ENCODE measurements at regions not wholly inside any gene's neighbourhood (a gene's known extent, or its start where the extent isn't known, plus 50 kb on each side); places are given as distances from the start of the nearest gene placed in this dataset.
"Not testable (repeated sequence)": the region's sequence is repeated elsewhere in the genome, so short reads cannot be mapped to it uniquely, and the experiment has no call there.

DNA sequence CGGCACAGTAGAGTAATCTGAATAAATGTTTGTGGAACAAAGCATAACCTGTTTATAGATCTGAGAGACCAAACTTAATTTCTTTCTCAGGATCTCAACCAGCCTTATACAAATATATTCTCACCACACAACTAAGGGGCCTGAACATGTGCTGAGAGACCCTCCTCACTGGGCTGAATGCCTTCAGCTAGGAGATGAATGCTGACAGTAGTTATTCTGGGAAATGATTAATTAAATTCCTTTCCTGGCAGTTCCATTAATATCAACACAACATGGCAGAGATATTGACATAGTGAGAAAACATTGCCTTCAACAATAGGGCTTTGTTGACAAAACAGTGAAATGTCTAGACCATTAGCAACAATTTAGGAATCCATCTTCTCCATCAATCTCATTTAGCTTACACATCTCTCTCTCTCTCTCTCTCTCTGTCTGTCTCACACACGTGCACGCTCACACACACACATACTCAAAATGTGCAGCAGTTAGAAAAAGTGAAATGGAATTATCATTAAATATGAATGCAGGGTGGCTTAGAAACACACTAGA lies 780.8 kb upstream of the CDH8 start:
- H4K20me1 ChIP-seq (ENCODE audit: insufficient read depth, poor library complexity, severe bottlenecking), result no peaks in the 10 kb centered on the region
- TF ChIP-seq, protein P1, sequence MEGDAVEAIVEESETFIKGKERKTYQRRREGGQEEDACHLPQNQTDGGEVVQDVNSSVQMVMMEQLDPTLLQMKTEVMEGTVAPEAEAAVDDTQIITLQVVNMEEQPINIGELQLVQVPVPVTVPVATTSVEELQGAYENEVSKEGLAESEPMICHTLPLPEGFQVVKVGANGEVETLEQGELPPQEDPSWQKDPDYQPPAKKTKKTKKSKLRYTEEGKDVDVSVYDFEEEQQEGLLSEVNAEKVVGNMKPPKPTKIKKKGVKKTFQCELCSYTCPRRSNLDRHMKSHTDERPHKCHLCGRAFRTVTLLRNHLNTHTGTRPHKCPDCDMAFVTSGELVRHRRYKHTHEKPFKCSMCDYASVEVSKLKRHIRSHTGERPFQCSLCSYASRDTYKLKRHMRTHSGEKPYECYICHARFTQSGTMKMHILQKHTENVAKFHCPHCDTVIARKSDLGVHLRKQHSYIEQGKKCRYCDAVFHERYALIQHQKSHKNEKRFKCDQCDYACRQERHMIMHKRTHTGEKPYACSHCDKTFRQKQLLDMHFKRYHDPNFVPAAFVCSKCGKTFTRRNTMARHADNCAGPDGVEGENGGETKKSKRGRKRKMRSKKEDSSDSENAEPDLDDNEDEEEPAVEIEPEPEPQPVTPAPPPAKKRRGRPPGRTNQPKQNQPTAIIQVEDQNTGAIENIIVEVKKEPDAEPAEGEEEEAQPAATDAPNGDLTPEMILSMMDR (IDR thresholded peaks at IDR 0.05; ENCODE audit: poor library complexity), result no peak
- no peak for DNase-seq (ENCODE audit: low spot score)
- no peak overlapping the region for H3K4me3 ChIP-seq
- no peak overlapping the region for H3K27ac ChIP-seq
- no peak overlapping the region for H2AFZ ChIP-seq
- H3K4me1 ChIP-seq (ENCODE audit: insufficient read depth), result no peaks in the 10 kb centered on the region
- no peaks in the 10 kb centered on the region for H3K79me2 ChIP-seq
- H3K9me2 ChIP-seq (replicated peaks; ENCODE audit: insufficient read depth), result no peaks in the 10 kb centered on the region
- WGBS (ENCODE audit: low lambda C conversion rate, missing lambda C conversion rate), result 92% methylated on average over 3 of the region's 3 CpGs
- H3K27me3 ChIP-seq, result no peaks in the 10 kb centered on the region
- H3K9me3 ChIP-seq (ENCODE audit: low read depth), result no peaks in the 10 kb centered on the region
- H3K4me2 ChIP-seq, result no peak overlapping the region
- H3K36me3 ChIP-seq (replicated peaks; ENCODE audit: insufficient read depth, low read depth), result no peaks in the 10 kb centered on the region

DNA sequence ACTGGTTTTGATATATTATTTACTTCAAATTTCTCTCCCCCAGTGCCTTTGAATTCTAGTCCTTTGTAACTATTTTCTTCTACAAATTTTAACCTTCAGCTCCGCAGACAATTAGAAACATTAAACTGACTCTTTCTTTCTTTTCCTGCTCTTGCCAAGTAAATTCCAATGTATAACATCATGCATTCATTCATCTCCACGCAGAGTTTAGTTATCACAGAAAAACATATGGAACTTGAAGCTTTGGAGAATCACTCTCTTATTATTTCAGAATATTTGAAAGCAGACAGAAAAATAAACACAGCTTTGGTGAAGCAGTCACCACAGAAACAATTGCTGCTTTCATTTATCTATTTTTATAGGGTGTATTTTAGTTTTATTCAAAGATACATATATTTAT lies 778.7 kb upstream of the CDH8 start:
- no peak overlapping the region for H2AFZ ChIP-seq
- H3K79me2 ChIP-seq, result no peaks in the 10 kb centered on the region
- H3K27me3 ChIP-seq, result no peaks in the 10 kb centered on the region
- 81% methylated on average over 2 of the region's 2 CpGs for WGBS (ENCODE audit: low lambda C conversion rate, missing lambda C conversion rate)
- no peak for DNase-seq (ENCODE audit: low spot score)
- H3K27ac ChIP-seq, result no peak overlapping the region
- TF ChIP-seq, protein P1 (IDR thresholded peaks at IDR 0.05; ENCODE audit: poor library complexity), result no peak
- TF ChIP-seq EZH2 (IDR thresholded peaks at IDR 0.05; ENCODE audit: borderline replicate concordance) (no peak), EZH2phosphoT487 (IDR thresholded peaks at IDR 0.05; ENCODE audit: low read depth, severe bottlenecking, unreplicated experiment) (no peak)
- no peak overlapping the region for H3K4me3 ChIP-seq
- no peaks in the 10 kb centered on the region for H3K9me3 ChIP-seq (ENCODE audit: low read depth)
- H3K9me2 ChIP-seq (replicated peaks; ENCODE audit: insufficient read depth), result no peaks in the 10 kb centered on the region
- H3K4me1 ChIP-seq (ENCODE audit: insufficient read depth), result no peaks in the 10 kb centered on the region
- no peaks in the 10 kb centered on the region for H4K20me1 ChIP-seq (ENCODE audit: insufficient read depth, poor library complexity, severe bottlenecking)
- H3K36me3 ChIP-seq (replicated peaks; ENCODE audit: insufficient read depth, low read depth), result no peaks in the 10 kb centered on the region
- H3K4me2 ChIP-seq, result no peak overlapping the region

DNA sequence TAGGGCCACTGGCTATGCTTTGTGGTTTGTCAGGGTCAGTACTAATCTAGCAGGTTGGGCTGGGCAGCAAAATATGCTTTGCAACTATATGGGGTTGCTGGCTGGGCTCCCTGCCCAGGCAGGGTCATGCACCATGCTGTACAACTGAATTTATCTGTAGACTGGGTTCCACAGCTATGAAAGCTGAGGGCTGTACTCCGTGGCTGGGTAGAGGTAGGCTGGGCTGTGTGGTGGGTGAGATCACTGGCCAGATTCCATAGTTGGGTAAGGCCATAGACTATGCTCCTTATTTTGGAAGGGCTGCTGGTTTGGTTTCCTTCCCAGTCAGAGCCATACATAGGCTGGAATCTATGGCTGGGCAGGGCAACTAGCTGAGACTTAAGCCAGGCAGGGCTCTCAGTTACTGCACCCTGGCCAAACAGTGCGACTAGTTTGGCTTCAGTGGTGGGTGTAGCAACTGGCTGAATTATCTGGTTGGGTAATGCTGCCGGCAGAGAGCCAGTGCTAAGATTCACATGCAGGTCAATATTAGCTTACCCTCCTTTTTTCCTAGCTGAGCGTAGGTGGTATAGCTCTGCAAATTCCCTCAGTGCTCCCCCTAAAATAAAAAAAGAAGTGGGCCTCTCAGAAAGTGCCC lies 769.1 kb upstream of the CDH8 start:
- no peaks in the 10 kb centered on the region for H3K4me1 ChIP-seq (ENCODE audit: insufficient read depth)
- H3K79me2 ChIP-seq, result no peaks in the 10 kb centered on the region
- 90% methylated on average over 4 of the region's 4 CpGs for WGBS (ENCODE audit: low lambda C conversion rate, missing lambda C conversion rate)
- DNase-seq (ENCODE audit: low spot score), result no peak
- H3K27ac ChIP-seq, result no peak overlapping the region
- H4K20me1 ChIP-seq (ENCODE audit: insufficient read depth, poor library complexity, severe bottlenecking), result no peaks in the 10 kb centered on the region
- TF ChIP-seq, protein P1 (IDR thresholded peaks at IDR 0.05; ENCODE audit: poor library complexity), result no peak
- TF ChIP-seq EZH2 (IDR thresholded peaks at IDR 0.05; ENCODE audit: borderline replicate concordance), result no peak
- TF ChIP-seq EZH2phosphoT487 (IDR thresholded peaks at IDR 0.05; ENCODE audit: low read depth, severe bottlenecking, unreplicated experiment), result no peak
- no peaks in the 10 kb centered on the region for H3K36me3 ChIP-seq (replicated peaks; ENCODE audit: insufficient read depth, low read depth)
- H3K4me2 ChIP-seq, result no peak overlapping the region
- no peak overlapping the region for H2AFZ ChIP-seq
- no peaks in the 10 kb centered on the region for H3K27me3 ChIP-seq
- H3K9me2 ChIP-seq (replicated peaks; ENCODE audit: insufficient read depth), result no peaks in the 10 kb centered on the region
- H3K4me3 ChIP-seq, result no peak overlapping the region
- H3K9me3 ChIP-seq (ENCODE audit: low read depth), result no peaks in the 10 kb centered on the region

DNA sequence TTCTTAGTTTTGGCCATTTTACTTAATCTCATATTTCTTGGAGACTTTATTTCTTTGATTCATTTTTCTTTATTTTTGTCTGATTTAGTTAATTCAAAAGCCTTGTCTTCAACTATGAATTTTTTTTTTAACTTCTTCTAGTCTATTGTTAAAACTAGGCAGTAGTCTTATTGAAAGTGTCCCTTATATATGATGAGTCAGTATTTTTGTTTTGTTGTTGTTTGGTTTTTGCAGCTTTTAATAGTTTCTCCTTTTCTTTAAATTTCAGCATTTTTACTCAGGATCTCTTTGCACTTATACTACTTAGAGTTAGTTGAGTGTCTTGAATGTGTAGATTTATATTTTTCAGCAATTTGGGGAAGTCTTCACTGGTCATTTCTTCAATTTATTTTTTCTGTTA lies 758.5 kb upstream of the CDH8 start:
- H4K20me1 ChIP-seq (ENCODE audit: insufficient read depth, poor library complexity, severe bottlenecking), result no peaks in the 10 kb centered on the region
- DNase-seq (ENCODE audit: low spot score), result no peak
- no peaks in the 10 kb centered on the region for H3K36me3 ChIP-seq (replicated peaks; ENCODE audit: insufficient read depth, low read depth)
- H3K9me3 ChIP-seq (ENCODE audit: low read depth), result no peaks in the 10 kb centered on the region
- no peaks in the 10 kb centered on the region for H3K9me2 ChIP-seq (replicated peaks; ENCODE audit: insufficient read depth)
- H3K79me2 ChIP-seq, result no peaks in the 10 kb centered on the region
- no peak overlapping the region for H3K4me3 ChIP-seq
- H2AFZ ChIP-seq, result no peak overlapping the region
- H3K4me2 ChIP-seq, result no peak overlapping the region
- H3K27me3 ChIP-seq, result no peaks in the 10 kb centered on the region
- no peak overlapping the region for H3K27ac ChIP-seq
- no peak for TF ChIP-seq EZH2 (IDR thresholded peaks at IDR 0.05; ENCODE audit: borderline replicate concordance)
- TF ChIP-seq EZH2phosphoT487 (IDR thresholded peaks at IDR 0.05; ENCODE audit: low read depth, severe bottlenecking, unreplicated experiment), result no peak
- TF ChIP-seq, protein P1 (IDR thresholded peaks at IDR 0.05; ENCODE audit: poor library complexity), result no peak
- no peaks in the 10 kb centered on the region for H3K4me1 ChIP-seq (ENCODE audit: insufficient read depth)

DNA sequence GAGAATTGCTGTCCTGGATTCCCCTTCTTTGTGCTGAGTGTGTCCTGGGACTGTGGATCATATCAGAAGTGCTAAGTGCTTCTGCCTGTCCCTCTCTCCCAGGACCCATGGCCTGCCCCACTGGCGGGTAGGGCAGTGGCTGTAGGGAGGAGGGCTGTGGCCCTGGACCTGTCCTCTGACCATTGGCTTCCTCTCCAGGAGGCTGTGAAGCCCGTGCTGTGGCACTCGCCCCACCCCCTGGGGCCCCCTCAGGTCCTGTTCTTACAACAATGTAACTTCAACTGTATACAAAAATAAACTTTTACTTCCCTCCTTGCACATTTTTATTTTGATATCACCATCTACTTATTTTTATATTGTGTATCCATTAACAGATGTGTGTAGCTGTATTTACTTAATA lies 743.8 kb upstream of the CDH8 start:
- H3K79me2 ChIP-seq, H2AFZ ChIP-seq: not testable (repeated sequence)

More for the DNA sequence above, 743.8 kb upstream of the CDH8 start:
- 71% methylated on average over 3 of the region's 3 CpGs for WGBS (ENCODE audit: low lambda C conversion rate, missing lambda C conversion rate)
- not testable (repeated sequence) for DNase-seq (ENCODE audit: low spot score); H3K27ac ChIP-seq; H3K9me3 ChIP-seq (ENCODE audit: low read depth); H3K4me2 ChIP-seq; H3K9me2 ChIP-seq (replicated peaks; ENCODE audit: insufficient read depth); H3K36me3 ChIP-seq (replicated peaks; ENCODE audit: insufficient read depth, low read depth); H3K27me3 ChIP-seq; H4K20me1 ChIP-seq (ENCODE audit: insufficient read depth, poor library complexity, severe bottlenecking); H3K4me3 ChIP-seq; H3K4me1 ChIP-seq (ENCODE audit: insufficient read depth)
